ENCODE measurements at regions not wholly inside any gene's neighbourhood (a gene's known extent, or its start where the extent isn't known, plus 50 kb on each side); places are given as distances from the start of the nearest gene placed in this dataset.

DNA sequence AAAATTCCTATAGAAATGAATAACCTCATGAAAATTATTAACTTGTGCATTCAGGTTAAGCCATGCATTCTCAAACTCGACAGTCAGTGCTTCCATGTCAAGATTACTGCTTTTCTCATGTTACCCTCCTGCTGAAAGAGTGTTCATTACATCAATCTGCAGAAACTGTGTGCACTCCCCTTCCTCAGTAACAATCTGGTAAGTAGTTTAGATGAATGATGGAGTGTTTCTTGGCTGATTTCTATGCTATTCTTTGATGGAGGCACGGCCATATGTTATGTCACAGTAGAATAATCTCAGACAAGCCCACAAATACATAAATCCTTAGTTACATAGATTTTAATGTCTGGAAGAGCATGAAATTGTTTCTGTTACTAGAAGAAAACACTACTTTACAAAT lies 193.3 kb upstream of the FAM47A start:
- TF ChIP-seq, protein P1, sequence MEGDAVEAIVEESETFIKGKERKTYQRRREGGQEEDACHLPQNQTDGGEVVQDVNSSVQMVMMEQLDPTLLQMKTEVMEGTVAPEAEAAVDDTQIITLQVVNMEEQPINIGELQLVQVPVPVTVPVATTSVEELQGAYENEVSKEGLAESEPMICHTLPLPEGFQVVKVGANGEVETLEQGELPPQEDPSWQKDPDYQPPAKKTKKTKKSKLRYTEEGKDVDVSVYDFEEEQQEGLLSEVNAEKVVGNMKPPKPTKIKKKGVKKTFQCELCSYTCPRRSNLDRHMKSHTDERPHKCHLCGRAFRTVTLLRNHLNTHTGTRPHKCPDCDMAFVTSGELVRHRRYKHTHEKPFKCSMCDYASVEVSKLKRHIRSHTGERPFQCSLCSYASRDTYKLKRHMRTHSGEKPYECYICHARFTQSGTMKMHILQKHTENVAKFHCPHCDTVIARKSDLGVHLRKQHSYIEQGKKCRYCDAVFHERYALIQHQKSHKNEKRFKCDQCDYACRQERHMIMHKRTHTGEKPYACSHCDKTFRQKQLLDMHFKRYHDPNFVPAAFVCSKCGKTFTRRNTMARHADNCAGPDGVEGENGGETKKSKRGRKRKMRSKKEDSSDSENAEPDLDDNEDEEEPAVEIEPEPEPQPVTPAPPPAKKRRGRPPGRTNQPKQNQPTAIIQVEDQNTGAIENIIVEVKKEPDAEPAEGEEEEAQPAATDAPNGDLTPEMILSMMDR (conservative IDR thresholded peaks at IDR 0.05) = no peak
- no peak for TF ChIP-seq ZFX (IDR thresholded peaks at IDR 0.05)

All from C4-2B (cell line).